ENCODE measurements at regions not wholly inside any gene's neighbourhood (a gene's known extent, or its start where the extent isn't known, plus 50 kb on each side); places are given as distances from the start of the nearest gene placed in this dataset.

DNA sequence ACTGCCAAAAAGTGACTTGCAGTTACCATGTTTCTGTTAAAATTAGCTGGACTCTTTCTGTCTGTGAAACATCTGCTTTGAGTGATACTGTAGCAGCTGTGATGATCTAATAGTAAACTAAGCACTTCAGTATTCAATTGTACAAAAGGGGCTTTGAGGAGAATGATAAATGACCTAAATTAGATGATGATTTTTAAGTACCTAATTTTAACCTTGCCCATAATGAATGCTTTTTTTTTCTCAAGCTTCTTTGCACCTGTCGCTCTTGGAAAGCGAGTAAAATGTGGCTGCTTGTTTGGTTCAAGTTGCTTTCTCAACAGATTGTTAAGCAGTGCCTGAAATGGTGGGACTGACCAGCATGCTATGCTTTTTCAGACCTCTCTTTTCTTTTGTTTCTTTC lies 752.3 kb downstream of the EPHA3 start:
- intact Hi-C loops (cut with micrococcal nuclease), result no loop called here
- Histone ChIP-seq H4K20me1 (ENCODE audit: insufficient read depth, low read length) (no peaks in the 10 kb centered on the region), H3K27me3 (ENCODE audit: control insufficient read depth in 2 of 2, insufficient read depth in 2 of 2, low read length in 2 of 2) (no peaks in the 10 kb centered on the region), H3K4me3 (replicated peaks in 1 of 3; ENCODE audit: low read depth in 2 of 3, low read length in 3 of 3) (no peak overlapping the region), H3K9me3 (replicated peaks in 1 of 2; ENCODE audit: control insufficient read depth in 1 of 2, insufficient read depth in 1 of 2, low read length in 2 of 2) (no peaks in the 10 kb centered on the region), H3K36me3 (replicated peaks in 1 of 2; ENCODE audit: control insufficient read depth in 1 of 2, insufficient read depth in 2 of 2, low read length in 2 of 2) (no peaks in the 10 kb centered on the region), H3K27ac (ENCODE audit: low read depth in 1 of 2, low read length in 2 of 2) (no peak overlapping the region), H3K9ac (ENCODE audit: insufficient read depth, low read length, poor library complexity, severe bottlenecking) (no peak overlapping the region), H2AFZ (ENCODE audit: insufficient read depth, low read depth, low read length, poor library complexity, severe bottlenecking) (no peak overlapping the region), H3K4me2 (replicated peaks; ENCODE audit: extremely low read depth, low read length, poor library complexity, severe bottlenecking) (no peak overlapping the region), H3K4me1 (ENCODE audit: control insufficient read depth in 1 of 2, insufficient read depth in 2 of 2, low read length in 2 of 2) (no peaks in the 10 kb centered on the region), H3K79me2 (ENCODE audit: insufficient read depth, low read length) (no peaks in the 10 kb centered on the region)
- no peak for DNase-seq
- no peaks in the 10 kb centered on the region for H3K27me3 Mint-ChIP-seq (ENCODE audit: low read depth in 3 of 3)
- WGBS (ENCODE audit: insufficient coverage), result no CpG with 5 or more reads among the region's 2 CpGs
- H3K9me3 Mint-ChIP-seq, result peaks cover 0 to 4% (median 0%) of the 10 kb centered on the region in 7 donors
- H3K4me3 Mint-ChIP-seq, result no peak overlapping the region
- H3K27ac Mint-ChIP-seq, result no peak overlapping the region
- H3K36me3 Mint-ChIP-seq, result no peaks in the 10 kb centered on the region
- H3K4me1 Mint-ChIP-seq, result no peaks in the 10 kb centered on the region
- TF ChIP-seq, protein P1, sequence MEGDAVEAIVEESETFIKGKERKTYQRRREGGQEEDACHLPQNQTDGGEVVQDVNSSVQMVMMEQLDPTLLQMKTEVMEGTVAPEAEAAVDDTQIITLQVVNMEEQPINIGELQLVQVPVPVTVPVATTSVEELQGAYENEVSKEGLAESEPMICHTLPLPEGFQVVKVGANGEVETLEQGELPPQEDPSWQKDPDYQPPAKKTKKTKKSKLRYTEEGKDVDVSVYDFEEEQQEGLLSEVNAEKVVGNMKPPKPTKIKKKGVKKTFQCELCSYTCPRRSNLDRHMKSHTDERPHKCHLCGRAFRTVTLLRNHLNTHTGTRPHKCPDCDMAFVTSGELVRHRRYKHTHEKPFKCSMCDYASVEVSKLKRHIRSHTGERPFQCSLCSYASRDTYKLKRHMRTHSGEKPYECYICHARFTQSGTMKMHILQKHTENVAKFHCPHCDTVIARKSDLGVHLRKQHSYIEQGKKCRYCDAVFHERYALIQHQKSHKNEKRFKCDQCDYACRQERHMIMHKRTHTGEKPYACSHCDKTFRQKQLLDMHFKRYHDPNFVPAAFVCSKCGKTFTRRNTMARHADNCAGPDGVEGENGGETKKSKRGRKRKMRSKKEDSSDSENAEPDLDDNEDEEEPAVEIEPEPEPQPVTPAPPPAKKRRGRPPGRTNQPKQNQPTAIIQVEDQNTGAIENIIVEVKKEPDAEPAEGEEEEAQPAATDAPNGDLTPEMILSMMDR (IDR thresholded peaks at IDR 0.05), result no peak

DNA sequence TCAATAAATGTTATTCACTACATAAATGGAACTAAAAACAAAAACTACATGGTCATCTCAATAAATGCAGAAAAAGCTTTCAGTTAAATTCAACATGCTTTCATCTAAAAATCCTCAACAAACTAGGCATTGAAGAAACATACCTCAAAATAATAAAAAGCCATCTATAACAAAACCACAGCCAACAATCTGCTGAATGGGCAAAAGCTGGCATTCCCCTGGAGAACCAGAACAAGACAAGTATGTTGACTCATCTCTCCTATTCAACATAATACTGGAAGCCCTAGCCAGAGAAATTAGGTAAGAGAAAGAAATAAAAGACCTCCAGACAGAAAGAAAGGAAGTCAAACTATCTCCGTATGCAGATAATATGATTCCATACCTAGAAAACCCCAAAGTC lies 759.9 kb downstream of the EPHA3 start:
- no peaks in the 10 kb centered on the region for H3K36me3 Mint-ChIP-seq
- H3K4me2 ChIP-seq (replicated peaks; ENCODE audit: extremely low read depth, low read length, poor library complexity, severe bottlenecking), result no peak overlapping the region
- intact Hi-C loops (cut with micrococcal nuclease), result no loop called here
- H3K9ac ChIP-seq (ENCODE audit: insufficient read depth, low read length, poor library complexity, severe bottlenecking), result no peak overlapping the region
- H3K4me3 ChIP-seq (replicated peaks in 1 of 3; ENCODE audit: low read depth in 2 of 3, low read length in 3 of 3), result no peak overlapping the region
- no peak for DNase-seq
- H3K4me1 ChIP-seq (ENCODE audit: control insufficient read depth in 1 of 2, insufficient read depth in 2 of 2, low read length in 2 of 2), result no peaks in the 10 kb centered on the region
- H3K9me3 Mint-ChIP-seq, result peaks cover 0 to 4% (median 0%) of the 10 kb centered on the region in 7 donors
- no CpG with 5 or more reads among the region's 1 CpG for WGBS (ENCODE audit: insufficient coverage)
- H3K36me3 ChIP-seq (replicated peaks in 1 of 2; ENCODE audit: control insufficient read depth in 1 of 2, insufficient read depth in 2 of 2, low read length in 2 of 2), result no peaks in the 10 kb centered on the region
- no peaks in the 10 kb centered on the region for H4K20me1 ChIP-seq (ENCODE audit: insufficient read depth, low read length)
- no peaks in the 10 kb centered on the region for H3K9me3 ChIP-seq (replicated peaks in 1 of 2; ENCODE audit: control insufficient read depth in 1 of 2, insufficient read depth in 1 of 2, low read length in 2 of 2)
- H3K79me2 ChIP-seq (ENCODE audit: insufficient read depth, low read length), result no peaks in the 10 kb centered on the region
- no peak overlapping the region for H3K27ac Mint-ChIP-seq
- H3K27ac ChIP-seq (ENCODE audit: low read depth in 1 of 2, low read length in 2 of 2), result no peak overlapping the region
- no peaks in the 10 kb centered on the region for H3K27me3 Mint-ChIP-seq (ENCODE audit: low read depth in 3 of 3)
- TF ChIP-seq, protein P1 (IDR thresholded peaks at IDR 0.05), result no peak
- no peaks in the 10 kb centered on the region for H3K27me3 ChIP-seq (ENCODE audit: control insufficient read depth in 2 of 2, insufficient read depth in 2 of 2, low read length in 2 of 2)
- H2AFZ ChIP-seq (ENCODE audit: insufficient read depth, low read depth, low read length, poor library complexity, severe bottlenecking), result no peak overlapping the region
- no peaks in the 10 kb centered on the region for H3K4me1 Mint-ChIP-seq
- no peak overlapping the region for H3K4me3 Mint-ChIP-seq
